ENCODE measurements at regions not wholly inside any gene's neighbourhood (a gene's known extent, or its start where the extent isn't known, plus 50 kb on each side); places are given as distances from the start of the nearest gene placed in this dataset.

- no peak for TF ChIP-seq ZNF704 (CRISPR knock-in tag; IDR thresholded peaks at IDR 0.05; ENCODE audit: borderline replicate concordance)
- TF ChIP-seq CTCF (CRISPR knock-in tag; IDR thresholded peaks at IDR 0.05), result no peak
Observed at GRCh38 chr9:108160706-108161355, 671.3 kb upstream of the KLF4 start.

Measured in HepG2 (cell line).